VCaP (cell line): ENCODE measurements at regions not wholly inside any gene's neighbourhood (a gene's known extent, or its start where the extent isn't known, plus 50 kb on each side); places are given as distances from the start of the nearest gene placed in this dataset.
"Not testable (repeated sequence)": the region's sequence is repeated elsewhere in the genome, so short reads cannot be mapped to it uniquely, and the experiment has no call there.

Source experiments
- H3K27ac ChIP-seq: fragments of 450-650 bp; 2 replicates; pipeline ENCODE4 v1.5.1; 2017
- CTCF ChIP-seq: fragments of 450-650 bp; conservative IDR thresholded peaks from 2 replicates; pipeline ENCODE4 v1.5.1; 2017; ENCODE audit warnings: mild to moderate bottlenecking, moderate library complexity

GRCh38 chrX:45517090-45517973 lies 316.7 kb upstream of the DIPK2B start:
- no peak for TF ChIP-seq CTCF
- no peak overlapping the region for H3K27ac ChIP-seq

- TF ChIP-seq CTCF, result peak; percentile 80
- H3K27ac ChIP-seq, result no peak overlapping the region
Measured at GRCh38 chrX:45515262-45516215, 314.9 kb upstream of the DIPK2B start.

GRCh38 chrX:45513042-45513441 lies 312.4 kb upstream of the DIPK2B start:
- no peak for TF ChIP-seq CTCF
- H3K27ac ChIP-seq, result no peak overlapping the region

GRCh38 chrX:45508454-45508853 lies 307.8 kb upstream of the DIPK2B start:
- no peak for TF ChIP-seq CTCF

GRCh38 chrX:45506149-45506730 lies 305.6 kb upstream of the DIPK2B start:
- peak overlapping the region; percentile 49 for H3K27ac ChIP-seq
- TF ChIP-seq CTCF, result no peak

More at GRCh38 chrX:45508454-45508853, 307.8 kb upstream of the DIPK2B start:
- H3K27ac ChIP-seq, result no peak overlapping the region

- no peak overlapping the region for H3K27ac ChIP-seq
- no peak for TF ChIP-seq CTCF
Measured at GRCh38 chrX:45505214-45505613, 304.5 kb upstream of the DIPK2B start.

GRCh38 chrX:45503787-45504362 lies 303.2 kb upstream of the DIPK2B start:
- H3K27ac ChIP-seq, result not testable (repeated sequence)
